ENCODE measurements at regions not wholly inside any gene's neighbourhood (a gene's known extent, or its start where the extent isn't known, plus 50 kb on each side); places are given as distances from the start of the nearest gene placed in this dataset.

GRCh38 chr18:68376926-68377325, 338.0 kb downstream of the TMX3 start:
- H2AFZ ChIP-seq (ENCODE audit: low read depth), result no peak overlapping the region
- no peak overlapping the region for H3K9ac ChIP-seq
- H3K4me3 ChIP-seq (IDR thresholded peaks at IDR 0.05; ENCODE audit: insufficient read depth, low read depth, low read length), result no peak overlapping the region
- H3K4me1 ChIP-seq (ENCODE audit: low read depth, poor library complexity, severe bottlenecking), result no peaks in the 10 kb centered on the region
- H3K27me3 ChIP-seq (ENCODE audit: insufficient read depth, low read depth), result no peaks in the 10 kb centered on the region
- no peaks in the 10 kb centered on the region for H4K20me1 ChIP-seq (ENCODE audit: insufficient read depth)
- H3K79me2 ChIP-seq (ENCODE audit: insufficient read depth, low read depth), result no peaks in the 10 kb centered on the region
- no peak overlapping the region for H3K4me2 ChIP-seq
- no peak for TF ChIP-seq CTCF (conservative IDR thresholded peaks at IDR 0.05; ENCODE audit: low read depth, low read length)
- H3K27ac ChIP-seq, result no peak overlapping the region
- H3K36me3 ChIP-seq (ENCODE audit: insufficient read depth), result no peaks in the 10 kb centered on the region

DNA sequence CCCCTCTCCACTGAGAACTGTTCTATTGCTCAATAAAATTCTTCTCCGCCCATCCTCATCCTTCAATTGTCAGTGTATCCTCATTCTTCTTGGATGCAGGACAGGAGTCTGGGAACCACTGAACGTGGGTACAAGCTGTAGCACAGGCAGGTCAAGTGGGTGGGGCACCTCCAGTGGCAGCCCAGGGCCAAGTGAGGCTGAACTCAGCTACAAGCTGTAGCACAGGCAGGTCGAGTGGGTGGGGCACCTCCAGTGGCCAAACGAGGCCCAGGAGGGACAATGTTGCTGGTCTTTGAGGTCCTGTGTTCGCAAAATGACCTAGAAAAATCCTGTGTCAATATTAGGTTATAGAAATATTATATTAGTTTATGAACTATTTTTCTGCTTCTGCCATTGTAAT, 352.0 kb downstream of the TMX3 start:
- Histone ChIP-seq H3K27ac (no peak overlapping the region), H4K20me1 (ENCODE audit: insufficient read depth) (no peaks in the 10 kb centered on the region), H3K27me3 (ENCODE audit: insufficient read depth, low read depth) (no peaks in the 10 kb centered on the region), H2AFZ (ENCODE audit: low read depth) (no peak overlapping the region), H3K4me1 (ENCODE audit: low read depth, poor library complexity, severe bottlenecking) (no peaks in the 10 kb centered on the region), H3K4me2 (no peak overlapping the region), H3K9ac (no peak overlapping the region), H3K36me3 (ENCODE audit: insufficient read depth) (no peaks in the 10 kb centered on the region; the same call in 1 of the 2 replicates), H3K4me3 (IDR thresholded peaks at IDR 0.05; ENCODE audit: insufficient read depth, low read depth, low read length) (no peak overlapping the region), H3K79me2 (ENCODE audit: insufficient read depth, low read depth) (no peaks in the 10 kb centered on the region)
- no peak for TF ChIP-seq CTCF (conservative IDR thresholded peaks at IDR 0.05; ENCODE audit: low read depth, low read length)

DNA sequence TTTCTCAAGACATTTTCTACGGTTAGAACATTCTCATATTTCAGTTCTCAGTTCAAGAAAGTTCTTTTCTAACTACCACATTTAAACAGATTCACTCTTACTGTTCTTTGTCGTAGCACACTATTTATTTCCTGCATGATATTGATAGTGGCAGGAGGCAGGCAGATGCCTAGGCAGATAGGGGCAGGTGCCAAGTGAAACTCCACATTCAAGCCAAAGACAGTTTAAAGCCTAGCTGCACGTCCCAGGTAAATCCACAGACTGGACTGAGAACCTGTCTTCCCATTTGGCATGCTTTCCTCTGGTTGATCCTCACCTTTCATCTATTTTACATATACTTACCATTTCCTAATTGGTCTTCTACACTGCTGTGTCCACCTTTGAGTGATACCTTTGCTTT, 359.3 kb downstream of the TMX3 start:
- no peaks in the 10 kb centered on the region for H3K79me2 ChIP-seq (ENCODE audit: insufficient read depth, low read depth)
- no peaks in the 10 kb centered on the region for H4K20me1 ChIP-seq (ENCODE audit: insufficient read depth)
- no peaks in the 10 kb centered on the region for H3K36me3 ChIP-seq (ENCODE audit: insufficient read depth)
- H3K27me3 ChIP-seq (ENCODE audit: insufficient read depth, low read depth), result no peaks in the 10 kb centered on the region
- H3K27ac ChIP-seq, result no peak overlapping the region
- no peak overlapping the region for H3K4me2 ChIP-seq
- no peak overlapping the region for H3K4me3 ChIP-seq (IDR thresholded peaks at IDR 0.05; ENCODE audit: insufficient read depth, low read depth, low read length)
- H3K9ac ChIP-seq, result no peak overlapping the region
- H3K4me1 ChIP-seq (ENCODE audit: low read depth, poor library complexity, severe bottlenecking), result no peaks in the 10 kb centered on the region
- no peak for TF ChIP-seq CTCF (conservative IDR thresholded peaks at IDR 0.05; ENCODE audit: low read depth, low read length)
- H2AFZ ChIP-seq (ENCODE audit: low read depth), result no peak overlapping the region

GRCh38 chr18:68354176-68354575, 360.7 kb downstream of the TMX3 start:
- no peak overlapping the region for H3K4me3 ChIP-seq (IDR thresholded peaks at IDR 0.05; ENCODE audit: insufficient read depth, low read depth, low read length)

More at GRCh38 chr18:68354176-68354575, 360.7 kb downstream of the TMX3 start:
- no peak overlapping the region for H3K4me2 ChIP-seq
- no peaks in the 10 kb centered on the region for H4K20me1 ChIP-seq (ENCODE audit: insufficient read depth)
- H3K4me1 ChIP-seq (ENCODE audit: low read depth, poor library complexity, severe bottlenecking), result no peaks in the 10 kb centered on the region
- no peaks in the 10 kb centered on the region for H3K79me2 ChIP-seq (ENCODE audit: insufficient read depth, low read depth)
- no peaks in the 10 kb centered on the region for H3K36me3 ChIP-seq (ENCODE audit: insufficient read depth)
- H3K9ac ChIP-seq, result no peak overlapping the region
- no peak for TF ChIP-seq CTCF (conservative IDR thresholded peaks at IDR 0.05; ENCODE audit: low read depth, low read length)
- no peak overlapping the region for H2AFZ ChIP-seq (ENCODE audit: low read depth)
- H3K27ac ChIP-seq, result no peak overlapping the region
- H3K27me3 ChIP-seq (ENCODE audit: insufficient read depth, low read depth), result no peaks in the 10 kb centered on the region

Data from KMS-11 (cell line).